ENCODE measurements at regions not wholly inside any gene's neighbourhood (a gene's known extent, or its start where the extent isn't known, plus 50 kb on each side); places are given as distances from the start of the nearest gene placed in this dataset.

GRCh38 chr2:30371028-30371689 lies 75.9 kb upstream of the LCLAT1 start:
- TF ChIP-seq CTCF (IDR thresholded peaks at IDR 0.05) (no peak), POLR2A (IDR thresholded peaks at IDR 0.05) (no peak), EP300 (IDR thresholded peaks at IDR 0.05) (no peak), POLR2AphosphoS5 (IDR thresholded peaks at IDR 0.05) (no peak)
